GM12864 (cell line): ENCODE measurements at regions not wholly inside any gene's neighbourhood (a gene's known extent, or its start where the extent isn't known, plus 50 kb on each side); places are given as distances from the start of the nearest gene placed in this dataset.

Source experiments
- DNase-seq: peaks from one replicate; pipeline ENCODE4 v3.0.0-alpha.2; 2011; ENCODE audit warnings: low read depth
- H3K4me3 ChIP-seq: 2 replicates; pipeline ENCODE4 v1.5.1; 2011; ENCODE audit warnings: mild to moderate bottlenecking, low read depth, low read length, control low read depth
- CTCF ChIP-seq: IDR thresholded peaks from 2 replicates; pipeline ENCODE4 v1.5.1; 2011; ENCODE audit warnings: low read depth, mild to moderate bottlenecking, moderate library complexity, low read length, control low read depth, inconsistent platforms; ENCODE audit errors: missing control alignments

DNA sequence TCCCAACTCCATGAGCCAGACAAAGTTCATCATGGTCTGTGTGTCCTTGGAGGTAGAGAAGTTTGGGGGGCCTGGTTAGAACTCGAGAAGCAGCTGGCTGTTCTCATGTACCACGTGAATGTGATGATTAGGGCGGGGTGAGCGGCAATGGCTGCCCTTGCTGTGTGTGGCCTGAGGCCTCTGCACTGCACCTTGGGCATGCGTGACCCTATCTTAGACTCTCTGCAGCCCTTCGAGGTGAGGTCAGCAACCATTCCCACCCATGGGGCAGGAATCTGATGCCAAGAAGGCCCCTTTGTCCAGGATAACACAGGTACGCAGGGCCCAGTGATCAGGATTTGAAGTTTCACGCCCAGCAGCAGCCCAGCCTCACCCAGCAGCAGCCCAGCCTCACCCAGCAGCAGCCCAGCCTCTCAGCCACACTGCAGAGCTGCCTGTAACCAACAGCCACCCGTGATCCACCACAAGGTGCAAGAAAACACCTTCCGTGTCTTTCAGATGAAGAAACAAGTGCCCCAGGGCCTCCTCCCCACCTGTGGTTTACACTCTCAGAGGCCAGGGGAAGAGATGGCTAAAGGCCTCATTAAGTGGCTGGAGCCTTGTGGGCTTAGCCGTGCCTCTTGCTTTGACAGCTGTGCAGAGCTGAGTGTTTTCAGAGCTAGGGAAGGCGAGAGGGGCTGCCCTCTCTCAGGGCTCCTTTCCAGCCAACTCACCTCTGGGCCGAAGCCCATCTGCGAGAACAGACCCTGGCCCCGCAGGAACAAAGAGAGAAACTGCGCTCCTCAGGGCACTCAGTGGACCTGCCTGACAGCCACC is 195.2 kb upstream of the CDH4 start:
- H3K4me3 ChIP-seq: no peak overlapping the region
- TF ChIP-seq CTCF: no peak
- no peak for DNase-seq

GRCh38 chr20:61057443-61058121 is 194.5 kb upstream of the CDH4 start:
- TF ChIP-seq CTCF: no peak
- no peak overlapping the region for H3K4me3 ChIP-seq
- DNase-seq: no peak

- no peak overlapping the region for H3K4me3 ChIP-seq
- TF ChIP-seq CTCF: no peak
- DNase-seq: no peak
Observed at GRCh38 chr20:61061981-61062380, 190.1 kb upstream of the CDH4 start.

DNA sequence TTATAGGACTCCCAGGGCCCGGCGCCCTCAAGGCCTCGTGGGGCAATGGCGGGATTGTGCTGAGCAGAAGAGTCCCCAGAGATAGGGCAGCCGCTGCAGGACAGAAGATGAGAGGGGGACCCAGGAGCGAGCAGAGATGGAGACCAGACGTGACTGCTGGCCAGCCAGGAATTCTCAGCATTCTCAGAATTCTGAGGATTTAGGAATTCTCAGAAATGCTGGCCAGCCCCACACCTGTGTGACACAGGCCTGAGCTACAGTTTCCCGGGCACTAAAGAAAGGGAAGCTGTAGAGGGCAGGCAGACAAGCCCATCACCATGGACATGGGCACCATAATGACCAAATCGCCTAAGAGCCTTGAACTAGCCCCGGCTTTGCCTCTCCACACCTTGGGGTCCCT is 186.2 kb upstream of the CDH4 start:
- H3K4me3 ChIP-seq: no peak overlapping the region
- no peak for DNase-seq
- TF ChIP-seq CTCF: no peak

GRCh38 chr20:61066526-61066925 is 185.5 kb upstream of the CDH4 start:
- no peak for DNase-seq
- TF ChIP-seq CTCF: no peak

GRCh38 chr20:61067221-61067620 is 184.8 kb upstream of the CDH4 start:
- TF ChIP-seq CTCF: no peak
- no peak for DNase-seq
- no peak overlapping the region for H3K4me3 ChIP-seq

More at GRCh38 chr20:61066526-61066925, 185.5 kb upstream of the CDH4 start:
- no peak overlapping the region for H3K4me3 ChIP-seq
